ENCODE measurements at regions not wholly inside any gene's neighbourhood (a gene's known extent, or its start where the extent isn't known, plus 50 kb on each side); places are given as distances from the start of the nearest gene placed in this dataset.

DNA sequence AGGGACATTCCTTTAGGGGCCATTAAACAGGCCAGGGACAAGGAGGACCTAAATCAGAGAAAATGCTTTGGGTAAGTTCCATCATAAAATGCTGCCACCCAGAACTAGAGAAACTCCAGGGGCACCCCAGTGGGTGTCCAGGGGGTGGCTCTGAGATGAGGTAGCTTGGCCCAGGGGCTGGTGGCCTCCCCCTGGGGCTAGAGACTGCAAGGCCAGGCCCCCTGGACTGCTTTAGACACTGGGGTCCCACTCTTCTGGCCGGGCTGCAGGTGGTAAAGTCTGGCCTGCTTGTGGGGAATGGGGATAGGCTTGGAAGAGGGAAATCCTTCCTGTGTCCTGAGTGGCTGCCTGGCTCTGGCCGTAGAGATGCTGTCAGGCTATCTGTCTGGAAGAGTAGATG, 169.6 kb upstream of the PODXL start:
- TF ChIP-seq CTCF (IDR thresholded peaks at IDR 0.05), result no peak
- TF ChIP-seq POLR2A (IDR thresholded peaks at IDR 0.05), result no peak
- TF ChIP-seq POLR2AphosphoS5 (IDR thresholded peaks at IDR 0.05; ENCODE audit: insufficient read depth in 1 of 2, low read depth in 1 of 2), result no peak

Measured in vagina (tissue), 2 donors.